ENCODE measurements at regions not wholly inside any gene's neighbourhood (a gene's known extent, or its start where the extent isn't known, plus 50 kb on each side); places are given as distances from the start of the nearest gene placed in this dataset.
"Not testable (repeated sequence)": the region's sequence is repeated elsewhere in the genome, so short reads cannot be mapped to it uniquely, and the experiment has no call there.

DNA sequence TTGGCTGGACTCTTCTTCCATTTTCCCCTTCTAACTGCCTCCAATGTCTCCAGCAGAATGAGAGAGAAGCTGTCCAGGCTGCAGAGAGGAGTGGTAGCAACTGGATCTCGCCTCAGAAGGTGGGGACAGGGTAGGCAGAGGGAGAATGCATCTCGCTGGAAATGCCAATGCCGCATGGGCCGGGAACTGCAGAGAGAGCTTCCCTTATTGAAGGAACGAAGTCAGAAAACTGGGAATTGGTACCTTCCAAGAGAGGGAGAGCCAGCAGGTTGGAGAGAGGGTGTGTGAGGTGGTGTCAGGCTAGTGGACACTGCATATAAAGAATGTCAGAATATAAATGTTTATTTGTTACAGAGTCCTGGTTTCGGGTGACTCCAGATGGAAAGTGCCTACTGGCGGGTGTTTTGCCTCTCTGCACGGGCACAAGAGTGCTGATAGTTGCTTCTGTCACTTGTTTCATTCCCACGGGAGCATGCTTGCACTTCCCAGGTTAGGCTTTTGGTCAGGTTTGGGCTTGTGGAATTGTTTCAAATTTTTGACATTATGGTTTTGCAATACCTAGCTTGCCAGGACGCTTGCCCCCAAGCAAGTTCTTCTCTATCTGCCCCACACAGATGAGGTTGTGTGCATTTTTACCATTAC lies 156.8 kb upstream of the STS start:
- no peak for DNase-seq (ENCODE audit: low read depth in 2 of 2)

DNA sequence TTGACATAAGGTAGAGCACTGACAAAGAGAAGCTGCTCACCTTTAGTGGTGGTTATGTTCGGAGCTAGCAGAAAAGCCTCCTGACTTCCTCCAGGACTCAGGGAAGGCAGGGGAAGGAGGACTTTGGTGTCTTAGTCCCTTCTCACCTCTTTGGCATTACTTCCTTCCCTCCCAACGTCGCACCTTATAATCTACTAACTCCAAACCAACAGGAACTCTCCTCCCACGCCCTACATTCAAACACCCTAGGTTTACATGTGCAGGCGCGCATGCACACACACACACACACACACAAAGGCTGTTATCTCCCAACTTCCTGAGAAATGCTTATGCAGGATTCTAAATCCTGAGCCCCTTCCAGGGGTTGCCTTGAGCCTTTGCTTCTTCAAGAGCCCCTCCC lies 157.7 kb upstream of the STS start:
- no peak for DNase-seq (ENCODE audit: low read depth in 2 of 2)

DNA sequence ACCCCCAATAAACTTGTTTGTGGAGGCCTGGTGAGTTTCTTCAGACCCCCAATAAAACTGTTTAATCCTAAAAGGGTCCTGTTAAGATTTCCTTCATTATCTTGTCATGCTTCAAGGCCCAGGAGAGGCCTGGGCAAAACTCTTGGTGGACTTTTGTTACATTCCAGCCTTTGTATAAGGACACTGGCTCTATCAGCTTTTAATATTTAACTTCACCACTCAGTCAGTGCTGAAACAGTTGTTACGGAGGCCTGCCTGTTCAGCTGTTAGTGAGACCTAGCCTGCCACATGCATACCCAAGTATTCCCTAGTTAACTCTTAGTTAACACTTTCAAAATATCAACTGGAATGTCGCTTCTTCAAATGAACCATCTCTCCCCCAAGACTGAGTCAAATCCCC lies 158.8 kb upstream of the STS start:
- DNase-seq (ENCODE audit: low read depth in 2 of 2): not testable (repeated sequence)

DNA sequence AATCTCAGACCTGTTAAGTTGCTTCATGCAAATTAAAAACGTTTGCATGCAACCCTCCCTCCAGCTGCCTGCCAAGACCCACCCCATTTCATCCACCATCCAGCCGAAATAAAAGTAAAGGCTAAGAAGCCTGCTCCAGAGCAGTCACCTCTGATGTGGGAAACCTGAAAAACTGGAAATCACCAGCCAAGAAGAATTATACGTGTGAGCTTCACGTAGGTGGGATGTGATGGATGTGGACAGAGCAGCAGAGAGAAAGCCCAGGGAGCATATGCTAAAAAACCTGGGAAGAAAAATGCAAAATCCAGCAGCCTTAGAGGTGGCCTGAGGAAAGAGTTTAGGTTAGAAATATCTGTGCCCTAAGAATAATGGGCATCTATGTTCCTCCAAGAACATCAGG lies 160.6 kb upstream of the STS start:
- DNase-seq (ENCODE audit: low read depth in 2 of 2): no peak

DNA sequence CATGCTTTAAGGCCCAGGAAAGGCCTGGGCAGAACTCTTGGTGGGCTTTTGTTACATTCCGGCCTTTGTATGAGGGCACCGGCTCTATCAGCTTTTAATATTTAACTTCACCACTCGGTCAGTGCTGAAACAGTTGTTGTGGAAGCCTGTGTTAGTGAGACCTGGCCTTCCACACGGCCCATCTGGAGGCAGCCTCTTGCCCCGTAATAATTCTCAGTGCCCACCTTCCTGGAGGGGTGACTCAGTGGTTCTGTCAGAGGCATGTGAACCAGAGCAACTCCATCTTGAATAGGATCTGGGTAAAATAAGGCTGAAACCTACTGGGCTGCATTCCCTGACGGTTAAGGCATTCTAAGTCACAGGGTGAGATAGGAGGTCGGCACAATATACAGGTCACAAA lies 162.0 kb upstream of the STS start:
- DNase-seq (ENCODE audit: low read depth in 2 of 2): no peak

DNA sequence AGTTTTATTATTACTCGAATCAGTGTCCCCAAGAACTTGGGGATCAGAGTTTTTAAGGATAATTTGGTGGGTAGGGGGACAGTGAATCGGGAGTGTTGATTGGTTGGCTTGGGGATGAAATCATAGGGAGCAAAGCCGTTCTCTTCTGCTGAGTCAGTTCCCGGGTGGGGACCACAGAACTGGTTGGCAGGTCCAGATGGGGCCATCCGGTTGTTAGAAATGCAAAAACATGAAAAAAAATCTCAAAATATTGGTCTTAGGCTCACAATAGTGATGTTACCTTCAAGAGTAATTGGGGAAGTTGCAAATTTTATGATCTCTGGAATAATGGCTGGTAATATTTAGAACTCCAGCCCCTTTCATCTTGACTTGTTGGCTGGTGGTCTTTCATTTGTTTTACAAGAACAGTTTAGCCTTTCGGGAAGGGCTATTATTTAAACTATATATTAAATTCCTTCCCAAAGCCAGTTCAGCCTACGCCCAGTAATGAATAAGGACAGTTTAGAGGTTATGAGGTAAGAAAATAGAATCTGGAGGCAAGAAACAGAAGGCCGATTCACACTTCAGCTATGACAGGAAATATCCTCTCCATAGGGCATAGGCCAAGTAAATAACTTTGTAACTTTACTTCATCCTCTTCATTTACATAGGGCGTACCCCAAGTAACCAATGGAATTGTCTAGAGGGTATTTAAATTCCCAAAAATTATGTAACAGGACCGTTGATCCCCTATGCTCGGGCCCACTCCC lies 164.1 kb upstream of the STS start:
- no peak for DNase-seq (ENCODE audit: low read depth in 2 of 2)

DNA sequence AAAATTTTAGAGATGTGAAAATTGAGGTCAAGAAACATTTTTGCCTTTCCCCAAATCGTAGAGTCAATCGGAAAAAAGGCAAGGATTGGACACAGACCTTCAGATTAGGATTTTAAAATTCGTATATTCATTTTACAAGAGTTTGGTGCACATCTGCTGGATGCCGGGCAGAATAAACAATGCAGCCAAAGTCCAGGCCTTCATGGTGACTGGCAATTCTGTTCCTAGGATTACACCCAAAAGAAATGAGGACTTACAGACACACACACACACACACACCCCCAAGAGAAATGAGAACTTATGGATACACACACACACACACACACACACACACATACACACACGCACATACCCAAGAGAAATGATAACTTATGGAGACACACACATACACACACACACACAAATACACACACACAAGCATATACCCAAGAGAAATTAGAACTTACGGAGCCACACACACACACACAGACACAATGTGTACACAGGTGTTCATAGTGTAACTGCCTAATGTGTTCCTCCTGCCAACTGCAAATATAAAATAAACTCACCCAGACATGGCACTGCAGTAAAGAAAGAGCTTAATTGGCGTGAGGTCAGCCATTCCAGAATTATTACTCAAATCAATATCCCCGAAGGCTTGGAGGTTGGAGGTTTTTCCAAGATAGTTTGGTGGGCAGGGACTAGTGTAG lies 165.7 kb upstream of the STS start:
- no peak for DNase-seq (ENCODE audit: low read depth in 2 of 2)

DNA sequence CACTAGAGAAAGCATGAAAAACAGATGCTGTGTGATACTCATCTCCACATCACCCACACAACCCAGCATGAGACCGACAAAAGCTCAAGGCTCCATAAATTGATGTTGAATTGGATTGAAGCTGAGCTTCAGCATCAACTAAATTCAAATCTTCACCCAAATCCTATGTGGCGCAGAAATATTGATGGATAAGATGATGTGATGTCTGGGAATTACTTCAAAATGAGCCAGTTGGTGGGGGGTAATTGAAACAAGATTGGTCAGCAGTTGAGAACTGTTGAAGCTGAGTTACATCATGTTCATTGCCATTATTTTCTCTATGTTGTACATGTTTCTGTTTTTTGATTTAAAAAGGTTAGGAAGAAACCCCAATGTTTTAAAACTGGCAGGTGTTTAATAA lies 166.5 kb upstream of the STS start:
- no peak for DNase-seq (ENCODE audit: low read depth in 2 of 2)

DNA sequence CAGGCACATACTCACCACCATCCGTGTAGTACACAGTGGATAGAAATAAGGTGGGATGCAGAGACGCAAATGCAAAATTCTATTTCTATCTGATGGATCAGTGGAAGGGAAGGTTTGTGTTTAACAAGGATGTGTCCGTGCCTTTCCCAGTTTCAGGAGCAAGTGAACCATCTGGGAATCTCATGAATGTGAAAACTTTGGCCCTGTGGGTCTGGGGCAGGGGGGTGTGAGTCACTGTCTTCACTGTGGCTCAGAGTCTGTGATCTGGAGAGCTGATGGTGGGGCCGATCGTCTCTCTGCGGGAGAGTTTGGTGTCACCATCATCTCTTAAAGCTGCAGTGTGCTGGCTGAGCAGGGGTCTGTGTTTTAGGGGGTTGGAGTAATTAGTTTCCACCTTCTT lies 179.3 kb upstream of the STS start:
- no peak for DNase-seq (ENCODE audit: low read depth in 2 of 2)

DNA sequence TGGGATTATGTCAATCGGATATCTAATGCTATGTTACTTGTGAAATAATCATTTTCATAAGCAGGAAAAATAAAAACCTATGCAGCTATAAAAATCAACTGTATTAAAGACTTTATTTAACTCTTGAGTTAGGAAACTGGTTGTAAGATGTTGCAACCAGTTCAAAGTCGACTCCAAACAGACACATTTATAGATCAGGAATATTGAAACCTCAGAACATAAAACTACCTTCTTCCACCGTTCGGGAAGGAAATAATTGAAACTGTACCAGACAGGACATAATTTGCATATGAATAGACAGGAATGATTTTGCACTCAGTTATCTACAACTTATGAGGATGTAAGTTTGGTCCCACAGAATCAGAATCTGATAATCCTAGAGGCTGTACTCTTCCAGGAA lies 181.8 kb upstream of the STS start:
- DNase-seq (ENCODE audit: low read depth in 2 of 2): no peak

DNA sequence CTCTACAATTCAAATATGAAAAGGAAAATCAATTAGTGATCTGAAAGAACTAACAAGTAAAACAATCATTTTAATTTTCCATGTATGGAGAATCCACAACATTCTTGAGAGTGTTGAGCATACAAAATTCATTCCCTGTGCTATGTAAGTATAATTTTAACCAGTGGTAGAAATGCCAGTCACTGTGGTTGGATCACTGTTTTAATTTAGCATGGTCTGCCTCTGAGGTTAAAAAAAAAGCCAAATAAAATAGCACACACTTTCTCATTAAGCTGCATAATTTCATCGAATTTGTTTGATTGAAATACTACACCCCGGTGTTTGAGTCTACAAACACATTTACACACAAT lies 185.5 kb upstream of the STS start:
- no peak for DNase-seq (ENCODE audit: low read depth in 2 of 2)

DNA sequence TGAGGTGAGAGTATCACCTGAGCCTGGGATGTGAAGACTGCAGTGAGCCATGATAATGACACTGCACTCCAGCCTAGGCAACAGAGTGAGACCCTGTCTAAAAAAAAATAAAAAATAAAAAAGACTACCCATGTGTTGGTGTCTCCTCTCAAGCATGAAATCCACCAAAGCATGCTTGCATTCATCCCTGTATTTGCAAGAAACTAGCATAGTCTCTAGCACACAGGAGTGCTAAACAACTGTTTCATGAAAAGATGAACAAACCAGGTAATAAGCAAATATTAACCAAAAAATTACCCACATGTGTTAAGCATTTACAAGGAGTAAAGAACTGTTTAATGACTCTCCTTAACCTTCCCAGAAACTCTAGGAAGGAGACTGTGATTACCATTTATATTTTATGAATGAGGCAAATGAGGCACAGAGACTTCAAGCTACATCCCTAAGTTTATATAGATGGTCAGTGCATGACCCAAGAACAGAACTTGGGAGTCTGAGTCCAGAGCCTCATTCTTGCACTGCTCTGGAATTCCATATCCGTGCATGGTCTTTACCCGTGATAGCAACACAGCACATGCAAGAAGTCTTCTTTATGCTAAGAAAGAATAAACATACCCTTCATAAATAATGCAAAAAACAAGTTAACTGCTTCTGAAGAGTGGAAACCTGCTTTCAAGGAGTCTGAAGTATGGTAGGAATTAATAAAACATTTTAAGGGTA lies 186.1 kb upstream of the STS start:
- no peak for DNase-seq (ENCODE audit: low read depth in 2 of 2)

DNA sequence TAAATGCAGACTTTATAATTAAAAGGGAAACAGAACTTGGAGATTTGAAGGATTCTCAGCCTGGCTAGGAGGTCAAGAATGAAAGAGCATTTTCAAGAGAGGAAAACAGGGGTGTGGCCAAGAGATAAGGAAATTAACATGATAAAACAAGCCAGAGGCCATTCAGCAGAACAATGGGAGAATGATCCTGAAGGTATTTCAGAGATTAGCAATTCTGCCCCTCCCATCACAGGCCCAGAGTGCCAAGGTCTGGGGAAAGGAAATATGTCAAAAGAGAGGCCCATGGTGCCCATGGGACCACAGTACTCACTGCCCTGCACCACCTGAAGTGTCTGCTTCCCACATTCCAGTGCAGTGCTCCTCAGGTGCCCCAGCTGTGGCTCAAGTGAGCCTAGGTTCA lies 188.5 kb upstream of the STS start:
- no peak for DNase-seq (ENCODE audit: low read depth in 2 of 2)

DNA sequence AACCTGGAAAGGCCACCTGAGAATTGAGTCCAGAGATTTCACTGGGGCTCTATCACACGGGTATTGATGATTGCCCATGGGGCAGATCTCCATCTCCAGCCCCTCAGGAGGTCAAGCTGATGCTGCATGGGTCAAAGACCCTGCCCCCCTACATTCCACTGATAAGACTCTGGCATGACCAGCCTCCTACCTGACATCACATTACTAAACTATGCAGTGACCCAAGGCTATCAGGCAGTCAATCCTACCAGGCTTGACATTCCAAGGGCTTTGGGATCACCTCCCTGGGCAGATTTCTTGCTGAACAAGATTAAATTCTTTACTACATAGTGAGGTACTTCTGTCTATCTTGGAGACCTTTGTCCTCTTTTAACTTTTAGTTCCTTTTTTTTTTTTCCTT lies 192.7 kb upstream of the STS start:
- no peak for DNase-seq (ENCODE audit: low read depth in 2 of 2)

DNA sequence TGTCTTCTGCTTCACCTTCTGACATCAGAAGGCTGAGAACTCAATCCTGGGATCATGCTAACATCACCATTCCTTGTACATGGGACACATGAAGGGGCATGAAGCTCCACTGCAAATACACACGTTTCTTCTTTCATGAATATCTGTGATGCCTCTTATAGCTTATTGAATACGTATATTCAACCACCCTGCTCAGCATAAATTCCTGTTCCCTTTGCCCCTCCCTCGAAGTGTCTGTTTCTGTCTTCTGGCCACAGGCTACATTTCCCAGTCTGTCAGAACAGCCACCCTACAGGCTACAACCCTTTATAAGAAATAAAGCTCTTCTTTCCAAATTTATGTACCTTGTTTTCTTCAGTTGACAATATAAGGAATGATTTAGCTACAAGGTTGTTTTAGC lies 201.3 kb upstream of the STS start:
- DNase-seq (ENCODE audit: low read depth in 2 of 2): no peak

DNA sequence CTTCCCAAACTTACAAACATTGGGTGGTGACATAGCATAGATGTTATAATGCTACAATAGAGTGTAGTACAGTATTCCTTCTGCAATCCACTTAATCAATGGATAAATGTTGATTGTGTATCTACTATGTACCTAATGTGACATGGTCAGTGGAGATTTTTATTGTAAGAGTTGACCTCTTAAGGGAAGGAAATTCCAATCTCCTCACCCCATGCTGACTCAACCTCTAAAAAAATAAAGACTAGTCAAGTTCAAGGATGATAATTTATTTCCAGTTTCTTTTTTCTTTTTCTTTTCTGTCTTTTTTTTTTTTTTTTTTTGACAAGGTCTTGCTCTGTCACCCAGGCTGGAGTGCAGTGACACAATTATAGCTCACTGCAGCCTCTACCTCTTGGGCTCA lies 206.5 kb upstream of the STS start:
- DNase-seq (ENCODE audit: low read depth in 2 of 2): peak in 1 of 2 donors; percentile 47

DNA sequence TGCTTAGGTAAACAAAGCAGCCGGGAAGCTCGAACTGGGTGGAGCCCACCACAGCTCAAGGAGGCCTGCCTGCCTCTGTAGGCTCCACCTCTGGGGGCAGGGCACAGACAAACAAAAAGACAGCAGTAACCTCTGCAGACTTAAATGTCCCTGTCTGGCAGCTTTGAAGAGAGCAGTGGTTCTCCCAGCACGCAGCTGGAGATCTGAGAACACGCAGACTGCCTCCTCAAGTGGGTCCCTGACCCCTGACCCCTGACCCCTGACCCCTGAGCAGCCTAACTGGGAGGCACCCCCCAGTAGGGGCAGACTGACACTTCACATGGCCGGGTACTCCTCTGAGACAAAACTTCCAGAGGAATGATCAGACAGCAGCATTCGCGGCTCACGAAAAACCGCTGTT lies 214.6 kb upstream of the STS start:
- not testable (repeated sequence) for DNase-seq (ENCODE audit: low read depth in 2 of 2)

DNA sequence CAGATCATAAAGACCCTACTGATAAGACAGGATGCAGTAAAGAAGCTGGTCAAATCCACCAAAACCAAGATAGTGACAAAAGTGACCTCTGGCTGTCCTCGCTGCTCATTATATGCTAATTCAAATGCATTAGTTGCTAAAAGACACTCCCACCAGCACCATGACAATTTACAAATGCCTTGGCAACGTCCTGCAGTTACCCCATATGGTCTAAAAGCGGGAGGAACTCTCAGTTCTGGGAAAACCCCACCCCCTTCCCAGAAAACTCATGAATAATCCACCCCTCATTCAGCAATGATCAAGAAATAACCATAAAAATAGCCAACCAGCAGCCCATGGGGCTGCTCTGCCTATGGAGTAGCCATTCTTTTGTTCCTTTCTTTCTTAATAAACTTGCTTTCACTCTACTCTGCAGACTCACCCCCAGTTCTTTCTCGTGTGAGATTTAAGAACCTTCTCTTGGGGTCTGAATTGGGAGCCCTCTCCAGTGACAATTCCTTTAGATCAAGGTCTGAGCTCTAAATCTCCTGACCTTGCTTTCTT lies 217.1 kb upstream of the STS start:
- no peak for DNase-seq (ENCODE audit: low read depth in 2 of 2)

DNA sequence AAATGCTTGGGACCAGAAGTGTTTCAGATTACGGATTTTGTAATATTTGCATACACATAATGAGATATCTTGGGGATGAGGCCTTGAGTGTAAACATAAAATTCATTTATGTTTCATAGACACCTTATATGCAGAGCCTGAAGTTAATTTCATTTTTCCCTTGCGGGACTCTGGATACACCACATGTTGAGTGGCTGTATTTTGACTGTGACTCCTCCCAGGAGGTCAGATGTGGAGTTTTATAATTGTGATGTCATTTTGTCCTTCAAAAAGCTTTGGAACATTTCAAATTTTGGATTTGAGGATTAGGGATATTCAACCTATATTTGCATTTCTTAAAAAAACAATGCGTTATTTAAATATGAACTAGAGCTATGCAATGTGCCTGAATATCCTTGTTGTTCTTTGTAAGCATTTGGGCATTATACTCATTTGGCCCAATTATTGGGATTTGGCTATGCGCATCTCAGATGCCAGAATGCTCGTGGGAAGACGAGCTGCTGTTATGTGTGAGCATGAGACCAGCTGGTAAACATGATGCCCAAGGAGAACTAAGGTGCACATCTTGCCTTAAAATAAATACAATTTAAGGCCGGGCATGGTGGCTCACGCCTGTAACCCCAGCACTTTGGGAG lies 223.0 kb upstream of the STS start:
- no peak for DNase-seq (ENCODE audit: low read depth in 2 of 2)

DNA sequence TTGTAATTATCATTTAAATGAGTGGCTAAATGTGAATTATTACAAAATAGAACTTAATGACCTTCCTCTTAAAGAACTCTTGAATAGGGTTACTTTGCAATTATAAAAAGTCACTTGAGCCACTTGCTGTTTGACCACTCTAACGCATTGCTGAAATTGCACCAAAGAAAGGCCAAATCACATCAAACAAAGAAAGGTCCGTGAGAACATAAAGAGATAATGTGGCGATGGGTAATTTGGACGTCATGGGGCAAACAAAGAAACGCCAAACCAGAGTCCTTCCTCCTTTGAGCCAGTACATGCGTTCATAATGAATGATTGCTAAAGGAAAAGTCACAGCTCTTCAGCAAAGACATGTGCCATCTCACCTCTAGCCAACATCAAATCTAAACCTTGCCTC lies 229.8 kb upstream of the STS start:
- no peak for DNase-seq (ENCODE audit: low read depth in 2 of 2)

DNA sequence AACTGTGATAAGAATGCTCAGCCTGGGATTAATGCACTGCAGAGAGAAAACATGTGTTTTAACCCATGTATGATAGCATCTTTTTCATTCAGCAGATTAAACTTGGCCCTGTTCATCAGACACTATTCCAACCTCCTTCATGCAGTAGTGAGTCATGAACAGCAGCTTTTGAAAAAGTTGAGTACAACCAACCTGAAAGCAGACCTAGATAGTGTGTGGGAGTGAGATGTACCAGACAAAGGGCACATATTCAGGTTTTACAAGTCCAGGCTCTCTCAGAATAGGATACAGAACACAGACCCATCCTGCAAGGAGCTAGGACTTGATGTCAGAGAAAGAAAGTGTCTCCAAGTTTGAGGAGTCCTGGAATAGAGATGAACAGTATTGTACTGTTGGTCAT lies 237.3 kb upstream of the STS start:
- no peak for DNase-seq (ENCODE audit: low read depth in 2 of 2)

DNA sequence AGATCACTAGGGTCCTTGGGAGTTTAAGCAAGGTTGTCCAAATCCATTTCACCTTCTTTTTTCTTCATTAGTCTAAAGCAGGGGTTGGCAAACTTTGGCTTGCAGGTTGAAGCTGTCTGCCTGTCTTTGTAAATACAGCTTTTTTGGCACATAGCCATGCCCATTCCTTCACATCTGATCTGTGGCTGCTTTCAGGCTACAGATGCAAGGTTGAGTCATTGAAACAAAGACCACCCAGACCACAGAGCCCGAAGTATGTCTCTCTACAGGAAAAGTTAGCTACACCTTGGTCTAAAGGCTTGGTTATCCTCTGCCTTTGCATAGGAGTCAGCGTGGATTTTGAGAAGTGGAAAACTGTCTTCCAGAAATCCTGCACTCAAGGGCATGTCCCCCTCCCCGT lies 238.1 kb upstream of the STS start:
- no peak for DNase-seq (ENCODE audit: low read depth in 2 of 2)
